Breast epithelium (tissue), 3 donors: ENCODE measurements at regions not wholly inside any gene's neighbourhood (a gene's known extent, or its start where the extent isn't known, plus 50 kb on each side); places are given as distances from the start of the nearest gene placed in this dataset.

Source experiments
- CTCF ChIP-seq, 3 donors: fragments of 450-650 bp; IDR thresholded peaks; one replicate each; pipeline ENCODE4 v1.5.1; 2016 to 2017; ENCODE audit warnings: antibody characterized with exemption in 3 of 3, mild to moderate bottlenecking in 3 of 3, moderate library complexity in 3 of 3
- POLR2A ChIP-seq: fragments of 450-650 bp; IDR thresholded peaks from one replicate; pipeline ENCODE4 v1.6.1; 2016; ENCODE audit warnings: antibody characterized with exemption, mild to moderate bottlenecking, moderate library complexity
- POLR2AphosphoS5 ChIP-seq, 3 donors: sonication (generic); formaldehyde crosslinking; IDR thresholded peaks; one replicate each; pipeline ENCODE4 v1.6.1; 2017; ENCODE audit warnings: antibody characterized with exemption in 3 of 3

GRCh38 chr20:48184229-48184628 lies 398.9 kb upstream of the SULF2 start:
- TF ChIP-seq CTCF (IDR thresholded peaks at IDR 0.05) (no peak), POLR2A (no peak), POLR2AphosphoS5 (IDR thresholded peaks at IDR 0.05) (no peak)
